Vagina (tissue), 2 donors: ENCODE measurements at regions not wholly inside any gene's neighbourhood (a gene's known extent, or its start where the extent isn't known, plus 50 kb on each side); places are given as distances from the start of the nearest gene placed in this dataset.

Source experiments
- DNase-seq, 2 donors: peaks; one replicate each; pipeline ENCODE4 v3.0.0-alpha.2; 2017; ENCODE audit errors: extremely low spot score in 2 of 2
- H3K27ac ChIP-seq: fragments of 200-600 bp; sonication (generic); one replicate; pipeline ENCODE4 v1.5.1; 2019
- H3K27me3 ChIP-seq: fragments of 200-600 bp; sonication (generic); one replicate; pipeline ENCODE4 v1.5.1; 2019
- H3K36me3 ChIP-seq, 2 donors: fragments of 200-600 bp; sonication (generic); one replicate each; pipeline ENCODE4 v1.5.1; 2017 to 2019
- H3K4me1 ChIP-seq: fragments of 200-600 bp; sonication (generic); one replicate; pipeline ENCODE4 v1.5.1; 2019
- H3K4me3 ChIP-seq, 2 donors: fragments of 200-600 bp; sonication (generic); 1 replicate in 1 of 2; 2 replicates in 1 of 2; pipeline ENCODE4 v1.5.1; 2016 to 2019
- H3K9me3 ChIP-seq: fragments of 200-600 bp; sonication (generic); one replicate; pipeline ENCODE4 v1.5.1; 2019
- CTCF ChIP-seq, 3 experiments: fragments of 450-650 bp in 2 of 3; fragments of 200-600 bp in 1 of 3; sonication (generic) in 1 of 3; IDR thresholded peaks; one replicate each; pipeline ENCODE4 v1.5.1; 2017 to 2019; ENCODE audit warnings: antibody characterized with exemption in 3 of 3, mild to moderate bottlenecking in 2 of 3, moderate library complexity in 2 of 3
- POLR2A ChIP-seq, 2 donors: fragments of 450-650 bp; IDR thresholded peaks; one replicate each; pipeline ENCODE4 v1.6.1; 2017; ENCODE audit warnings: antibody characterized with exemption in 2 of 2, mild to moderate bottlenecking in 2 of 2, moderate library complexity in 2 of 2
- POLR2AphosphoS5 ChIP-seq, 2 donors: sonication (generic); formaldehyde crosslinking; IDR thresholded peaks; one replicate each; pipeline ENCODE4 v1.9.0; 2017; ENCODE audit warnings: antibody characterized with exemption in 2 of 2, mild to moderate bottlenecking in 2 of 2, low read depth in 1 of 2; ENCODE audit not compliant: insufficient read depth in 1 of 2
- intact Hi-C: fragments of 100-400 bp; cut with DNase I; formaldehyde crosslinking; loops from one replicate; pipeline ENCODE4 v1.15.1; 2023

- DNase-seq = no peak
- H3K9me3 ChIP-seq = no peaks in the 10 kb centered on the region
- no peak overlapping the region for H3K27ac ChIP-seq
- TF ChIP-seq POLR2A (IDR thresholded peaks at IDR 0.05) (no peak), CTCF (IDR thresholded peaks at IDR 0.05) (no peak), POLR2AphosphoS5 (IDR thresholded peaks at IDR 0.05; ENCODE audit: insufficient read depth in 1 of 2, low read depth in 1 of 2) (no peak)
- peaks cover 9% of the 10 kb centered on the region for H3K4me1 ChIP-seq
- H3K4me3 ChIP-seq = no peak overlapping the region
- intact Hi-C loops = no loop called here
- no peaks in the 10 kb centered on the region for H3K27me3 ChIP-seq
- H3K36me3 ChIP-seq = no peaks in the 10 kb centered on the region
Measured at GRCh38 chr9:109558718-109559151, 60.6 kb upstream of the PTPN3 start.

- no peak for DNase-seq
- H3K36me3 ChIP-seq = no peaks in the 10 kb centered on the region
- H3K4me3 ChIP-seq = no peak overlapping the region
- no peaks in the 10 kb centered on the region for H3K9me3 ChIP-seq
- intact Hi-C loops = no loop called here
- H3K4me1 ChIP-seq = peaks cover 9% of the 10 kb centered on the region
- no peaks in the 10 kb centered on the region for H3K27me3 ChIP-seq
- TF ChIP-seq POLR2AphosphoS5 (IDR thresholded peaks at IDR 0.05; ENCODE audit: insufficient read depth in 1 of 2, low read depth in 1 of 2) (no peak), POLR2A (IDR thresholded peaks at IDR 0.05) (no peak), CTCF (IDR thresholded peaks at IDR 0.05) (no peak)
- H3K27ac ChIP-seq = no peak overlapping the region
Measured at GRCh38 chr9:109560470-109561132, 62.5 kb upstream of the PTPN3 start.

GRCh38 chr9:109561137-109561536, 63.0 kb upstream of the PTPN3 start:
- intact Hi-C loops = no loop called here
- H3K4me3 ChIP-seq = no peak overlapping the region
- H3K36me3 ChIP-seq = no peaks in the 10 kb centered on the region
- H3K27me3 ChIP-seq = no peaks in the 10 kb centered on the region
- H3K9me3 ChIP-seq = no peaks in the 10 kb centered on the region
- no peak overlapping the region for H3K27ac ChIP-seq
- TF ChIP-seq POLR2AphosphoS5 (IDR thresholded peaks at IDR 0.05; ENCODE audit: insufficient read depth in 1 of 2, low read depth in 1 of 2) = no peak
- TF ChIP-seq POLR2A (IDR thresholded peaks at IDR 0.05) = no peak
- TF ChIP-seq CTCF (IDR thresholded peaks at IDR 0.05) = no peak
- peaks cover 9% of the 10 kb centered on the region for H3K4me1 ChIP-seq
- no peak for DNase-seq

- Histone ChIP-seq H3K27me3 (no peaks in the 10 kb centered on the region), H3K4me3 (no peak overlapping the region), H3K9me3 (no peaks in the 10 kb centered on the region), H3K36me3 (no peaks in the 10 kb centered on the region), H3K4me1 (no peaks in the 10 kb centered on the region), H3K27ac (no peak overlapping the region)
- no peak for TF ChIP-seq POLR2A (IDR thresholded peaks at IDR 0.05)
- no peak for TF ChIP-seq POLR2AphosphoS5 (IDR thresholded peaks at IDR 0.05; ENCODE audit: insufficient read depth in 1 of 2, low read depth in 1 of 2)
- no peak for TF ChIP-seq CTCF (IDR thresholded peaks at IDR 0.05)
- no peak for DNase-seq
- intact Hi-C loops = no loop called here
Measured at GRCh38 chr9:109568089-109568488, 70.0 kb upstream of the PTPN3 start.

GRCh38 chr9:109568568-109569210, 70.6 kb upstream of the PTPN3 start:
- H3K4me3 ChIP-seq = no peak overlapping the region
- H3K9me3 ChIP-seq = no peaks in the 10 kb centered on the region
- no peak for DNase-seq
- TF ChIP-seq POLR2A (IDR thresholded peaks at IDR 0.05) (no peak), POLR2AphosphoS5 (IDR thresholded peaks at IDR 0.05; ENCODE audit: insufficient read depth in 1 of 2, low read depth in 1 of 2) (no peak), CTCF (IDR thresholded peaks at IDR 0.05) (no peak)
- no peaks in the 10 kb centered on the region for H3K4me1 ChIP-seq
- intact Hi-C loops = no loop called here
- no peaks in the 10 kb centered on the region for H3K27me3 ChIP-seq
- no peaks in the 10 kb centered on the region for H3K36me3 ChIP-seq
- no peak overlapping the region for H3K27ac ChIP-seq
